ENCODE measurements at regions not wholly inside any gene's neighbourhood (a gene's known extent, or its start where the extent isn't known, plus 50 kb on each side); places are given as distances from the start of the nearest gene placed in this dataset.

DNA sequence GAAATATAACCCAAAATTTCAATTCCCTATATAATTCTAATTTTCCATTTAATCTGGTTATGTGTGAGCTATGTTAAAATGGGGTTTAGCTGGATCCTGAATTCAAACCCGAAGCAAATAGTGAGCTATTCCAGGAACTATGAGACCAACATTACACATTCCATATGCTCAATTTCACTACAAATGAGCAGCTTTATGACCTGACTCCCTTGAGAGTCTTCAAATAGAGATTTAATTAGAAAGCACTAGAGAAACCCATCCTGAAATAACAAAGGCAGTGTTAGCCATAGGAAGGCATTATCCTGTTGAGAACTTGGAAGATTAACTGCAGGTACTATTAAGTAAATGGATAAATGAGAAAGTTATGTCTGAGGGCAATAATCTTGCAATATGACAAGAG, 890.0 kb downstream of the GRM8 start:
- no peaks in the 10 kb centered on the region for H4K20me1 ChIP-seq (replicated peaks; ENCODE audit: insufficient read depth)
- no peaks in the 10 kb centered on the region for H3K27me3 ChIP-seq (ENCODE audit: insufficient read depth)
- no peaks in the 10 kb centered on the region for H3F3A ChIP-seq (replicated peaks; ENCODE audit: low read depth)
- Mint-ChIP-seq H3K4me3 (no peak overlapping the region), H3K27ac (no peak overlapping the region), H3K27me3 (ENCODE audit: insufficient read depth, low read depth, poor library complexity) (no peaks in the 10 kb centered on the region), H3K9me3 (no peaks in the 10 kb centered on the region), H3K36me3 (ENCODE audit: low read depth) (no peaks in the 10 kb centered on the region), H3K4me1 (peaks cover 11% of the 10 kb centered on the region)
- H3K9me2 ChIP-seq (ENCODE audit: insufficient read depth): no peaks in the 10 kb centered on the region
- no peaks in the 10 kb centered on the region for H3K36me3 ChIP-seq (ENCODE audit: insufficient read depth)
- TF ChIP-seq POLR2AphosphoS5 (IDR thresholded peaks at IDR 0.05; ENCODE audit: low read depth) (no peak), ZNF114 (CRISPR knock-in tag; IDR thresholded peaks at IDR 0.05) (no peak), CTCF (conservative IDR thresholded peaks at IDR 0.05; ENCODE audit: low read depth in 2 of 2) (no peak), ZNF331 (CRISPR knock-in tag; IDR thresholded peaks at IDR 0.05; ENCODE audit: low read depth) (no peak)
- H3K79me2 ChIP-seq (replicated peaks; ENCODE audit: insufficient read depth): no peaks in the 10 kb centered on the region
- H3K4me3 ChIP-seq: no peak overlapping the region
- H2AFZ ChIP-seq: no peak overlapping the region
- no peak overlapping the region for H3K27ac ChIP-seq (ENCODE audit: low read depth)
- ATAC-seq (no peak), DNase-seq (ENCODE audit: low spot score) (no peak)
- H3K4me1 ChIP-seq (ENCODE audit: insufficient read depth): no peaks in the 10 kb centered on the region
- no peak overlapping the region for H3K4me2 ChIP-seq

DNA sequence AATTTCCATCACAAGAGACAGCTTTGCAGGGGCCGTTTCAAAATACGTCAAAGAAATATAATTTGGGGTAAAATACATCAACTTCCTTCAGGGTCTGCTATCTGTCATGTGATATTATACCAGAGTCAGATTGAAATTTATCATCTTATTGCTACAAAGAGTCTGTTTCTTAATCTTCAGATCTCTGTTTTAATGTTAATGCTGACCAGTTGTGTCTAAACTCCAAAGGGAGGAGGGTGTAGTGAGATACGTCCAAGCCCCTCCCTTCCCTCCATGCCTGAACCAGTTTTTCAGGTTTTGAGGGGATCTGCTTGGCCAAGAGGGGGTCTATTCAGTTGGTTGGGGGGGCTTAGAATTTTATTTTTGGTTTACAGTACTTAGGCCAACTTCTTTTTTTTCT, 891.6 kb downstream of the GRM8 start:
- no peaks in the 10 kb centered on the region for H3K9me2 ChIP-seq (ENCODE audit: insufficient read depth)
- Mint-ChIP-seq H3K27me3 (ENCODE audit: insufficient read depth, low read depth, poor library complexity) (no peaks in the 10 kb centered on the region), H3K4me3 (no peak overlapping the region), H3K9me3 (no peaks in the 10 kb centered on the region), H3K27ac (0 out of 2 replicates have a peak overlapping the region, but pooled peaks have one; percentile 28), H3K4me1 (peaks cover 11% of the 10 kb centered on the region), H3K36me3 (ENCODE audit: low read depth) (no peaks in the 10 kb centered on the region)
- no peak overlapping the region for H3K27ac ChIP-seq (ENCODE audit: low read depth)
- H4K20me1 ChIP-seq (replicated peaks; ENCODE audit: insufficient read depth): no peaks in the 10 kb centered on the region
- H3K4me3 ChIP-seq: no peak overlapping the region
- ATAC-seq (no peak), DNase-seq (ENCODE audit: low spot score) (peak; percentile 12)
- no peak overlapping the region for H3K4me2 ChIP-seq
- no peaks in the 10 kb centered on the region for H3K4me1 ChIP-seq (ENCODE audit: insufficient read depth)
- no peaks in the 10 kb centered on the region for H3K79me2 ChIP-seq (replicated peaks; ENCODE audit: insufficient read depth)
- no peak overlapping the region for H2AFZ ChIP-seq
- no peaks in the 10 kb centered on the region for H3K27me3 ChIP-seq (ENCODE audit: insufficient read depth)
- no peaks in the 10 kb centered on the region for H3K36me3 ChIP-seq (ENCODE audit: insufficient read depth)
- H3F3A ChIP-seq (replicated peaks; ENCODE audit: low read depth): no peaks in the 10 kb centered on the region
- no peak for TF ChIP-seq ZNF331 (CRISPR knock-in tag; IDR thresholded peaks at IDR 0.05; ENCODE audit: low read depth)
- TF ChIP-seq CTCF (conservative IDR thresholded peaks at IDR 0.05; ENCODE audit: low read depth in 2 of 2): no peak
- TF ChIP-seq JUNB (IDR thresholded peaks at IDR 0.05; ENCODE audit: unreplicated experiment): no peak
- TF ChIP-seq ZNF114 (CRISPR knock-in tag; IDR thresholded peaks at IDR 0.05): no peak
- TF ChIP-seq STAT1 (IDR thresholded peaks at IDR 0.05; ENCODE audit: unreplicated experiment): no peak
- no peak for TF ChIP-seq EZH2 (IDR thresholded peaks at IDR 0.05; ENCODE audit: low read depth, unreplicated experiment)
- TF ChIP-seq, protein P1, sequence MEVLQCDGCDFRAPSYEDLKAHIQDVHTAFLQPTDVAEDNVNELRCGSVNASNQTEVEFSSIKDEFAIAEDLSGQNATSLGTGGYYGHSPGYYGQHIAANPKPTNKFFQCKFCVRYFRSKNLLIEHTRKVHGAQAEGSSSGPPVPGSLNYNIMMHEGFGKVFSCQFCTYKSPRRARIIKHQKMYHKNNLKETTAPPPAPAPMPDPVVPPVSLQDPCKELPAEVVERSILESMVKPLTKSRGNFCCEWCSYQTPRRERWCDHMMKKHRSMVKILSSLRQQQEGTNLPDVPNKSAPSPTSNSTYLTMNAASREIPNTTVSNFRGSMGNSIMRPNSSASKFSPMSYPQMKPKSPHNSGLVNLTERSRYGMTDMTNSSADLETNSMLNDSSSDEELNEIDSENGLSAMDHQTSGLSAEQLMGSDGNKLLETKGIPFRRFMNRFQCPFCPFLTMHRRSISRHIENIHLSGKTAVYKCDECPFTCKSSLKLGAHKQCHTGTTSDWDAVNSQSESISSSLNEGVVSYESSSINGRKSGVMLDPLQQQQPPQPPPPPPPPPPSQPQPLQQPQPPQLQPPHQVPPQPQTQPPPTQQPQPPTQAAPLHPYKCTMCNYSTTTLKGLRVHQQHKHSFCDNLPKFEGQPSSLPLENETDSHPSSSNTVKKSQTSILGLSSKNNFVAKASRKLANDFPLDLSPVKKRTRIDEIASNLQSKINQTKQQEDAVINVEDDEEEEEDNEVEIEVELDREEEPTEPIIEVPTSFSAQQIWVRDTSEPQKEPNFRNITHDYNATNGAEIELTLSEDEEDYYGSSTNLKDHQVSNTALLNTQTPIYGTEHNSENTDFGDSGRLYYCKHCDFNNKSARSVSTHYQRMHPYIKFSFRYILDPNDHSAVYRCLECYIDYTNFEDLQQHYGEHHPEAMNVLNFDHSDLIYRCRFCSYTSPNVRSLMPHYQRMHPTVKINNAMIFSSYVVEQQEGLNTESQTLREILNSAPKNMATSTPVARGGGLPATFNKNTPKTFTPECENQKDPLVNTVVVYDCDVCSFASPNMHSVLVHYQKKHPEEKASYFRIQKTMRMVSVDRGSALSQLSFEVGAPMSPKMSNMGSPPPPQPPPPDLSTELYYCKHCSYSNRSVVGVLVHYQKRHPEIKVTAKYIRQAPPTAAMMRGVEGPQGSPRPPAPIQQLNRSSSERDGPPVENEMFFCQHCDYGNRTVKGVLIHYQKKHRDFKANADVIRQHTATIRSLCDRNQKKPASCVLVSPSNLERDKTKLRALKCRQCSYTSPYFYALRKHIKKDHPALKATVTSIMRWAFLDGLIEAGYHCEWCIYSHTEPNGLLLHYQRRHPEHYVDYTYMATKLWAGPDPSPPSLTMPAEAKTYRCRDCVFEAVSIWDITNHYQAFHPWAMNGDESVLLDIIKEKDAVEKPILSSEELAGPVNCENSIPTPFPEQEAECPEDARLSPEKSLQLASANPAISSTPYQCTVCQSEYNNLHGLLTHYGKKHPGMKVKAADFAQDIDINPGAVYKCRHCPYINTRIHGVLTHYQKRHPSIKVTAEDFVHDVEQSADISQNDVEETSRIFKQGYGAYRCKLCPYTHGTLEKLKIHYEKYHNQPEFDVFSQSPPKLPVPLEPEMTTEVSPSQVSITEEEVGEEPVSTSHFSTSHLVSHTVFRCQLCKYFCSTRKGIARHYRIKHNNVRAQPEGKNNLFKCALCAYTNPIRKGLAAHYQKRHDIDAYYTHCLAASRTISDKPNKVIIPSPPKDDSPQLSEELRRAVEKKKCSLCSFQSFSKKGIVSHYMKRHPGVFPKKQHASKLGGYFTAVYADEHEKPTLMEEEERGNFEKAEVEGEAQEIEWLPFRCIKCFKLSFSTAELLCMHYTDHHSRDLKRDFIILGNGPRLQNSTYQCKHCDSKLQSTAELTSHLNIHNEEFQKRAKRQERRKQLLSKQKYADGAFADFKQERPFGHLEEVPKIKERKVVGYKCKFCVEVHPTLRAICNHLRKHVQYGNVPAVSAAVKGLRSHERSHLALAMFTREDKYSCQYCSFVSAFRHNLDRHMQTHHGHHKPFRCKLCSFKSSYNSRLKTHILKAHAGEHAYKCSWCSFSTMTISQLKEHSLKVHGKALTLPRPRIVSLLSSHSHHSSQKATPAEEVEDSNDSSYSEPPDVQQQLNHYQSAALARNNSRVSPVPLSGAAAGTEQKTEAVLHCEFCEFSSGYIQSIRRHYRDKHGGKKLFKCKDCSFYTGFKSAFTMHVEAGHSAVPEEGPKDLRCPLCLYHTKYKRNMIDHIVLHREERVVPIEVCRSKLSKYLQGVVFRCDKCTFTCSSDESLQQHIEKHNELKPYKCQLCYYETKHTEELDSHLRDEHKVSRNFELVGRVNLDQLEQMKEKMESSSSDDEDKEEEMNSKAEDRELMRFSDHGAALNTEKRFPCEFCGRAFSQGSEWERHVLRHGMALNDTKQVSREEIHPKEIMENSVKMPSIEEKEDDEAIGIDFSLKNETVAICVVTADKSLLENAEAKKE (CRISPR knock-in tag; IDR thresholded peaks at IDR 0.05): no peak
- TF ChIP-seq CREB1 (CRISPR knock-in tag; IDR thresholded peaks at IDR 0.05; ENCODE audit: low read depth): no peak
- no peak for TF ChIP-seq POLR2AphosphoS5 (IDR thresholded peaks at IDR 0.05; ENCODE audit: low read depth)
- TF ChIP-seq NANOG (IDR thresholded peaks at IDR 0.05; ENCODE audit: borderline replicate concordance): no peak

Measured in GM23338 (cell line).